IPS-15b (cell line): ENCODE measurements at regions not wholly inside any gene's neighbourhood (a gene's known extent, or its start where the extent isn't known, plus 50 kb on each side); places are given as distances from the start of the nearest gene placed in this dataset.

Source experiments
- H3K27me3 ChIP-seq: one replicate; pipeline ENCODE4 v1.6.1; 2013; ENCODE audit warnings: low read length; ENCODE audit not compliant: control insufficient read depth, insufficient read depth
- H3K36me3 ChIP-seq: one replicate; pipeline ENCODE4 v1.6.1; 2013; ENCODE audit warnings: low read length; ENCODE audit not compliant: control insufficient read depth, insufficient read depth
- H3K4me1 ChIP-seq: one replicate; pipeline ENCODE4 v1.6.1; 2013; ENCODE audit warnings: mild to moderate bottlenecking, low read length; ENCODE audit not compliant: control insufficient read depth, insufficient read depth
- H3K4me3 ChIP-seq: one replicate; pipeline ENCODE4 v1.5.1; 2013; ENCODE audit warnings: low read depth, low read length
- H3K9ac ChIP-seq: one replicate; pipeline ENCODE4 v1.6.1; 2013; ENCODE audit warnings: low read depth, mild to moderate bottlenecking, low read length
- H3K9me3 ChIP-seq: one replicate; pipeline ENCODE4 v1.6.1; 2013; ENCODE audit warnings: mild to moderate bottlenecking, low read length; ENCODE audit not compliant: control insufficient read depth, insufficient read depth

- H3K4me3 ChIP-seq: no peak overlapping the region
- H3K27me3 ChIP-seq: no peaks in the 10 kb centered on the region
- no peaks in the 10 kb centered on the region for H3K9me3 ChIP-seq
- H3K4me1 ChIP-seq: no peaks in the 10 kb centered on the region
- no peak overlapping the region for H3K9ac ChIP-seq
- peaks cover 4% of the 10 kb centered on the region for H3K36me3 ChIP-seq
Measured at GRCh38 chrX:2627272-2627867, 63.7 kb upstream of the CD99 start.

GRCh38 chrX:2626750-2627149, 64.3 kb upstream of the CD99 start:
- Histone ChIP-seq H3K9me3 (no peaks in the 10 kb centered on the region), H3K4me1 (no peaks in the 10 kb centered on the region), H3K27me3 (no peaks in the 10 kb centered on the region), H3K4me3 (no peak overlapping the region), H3K36me3 (peaks cover 4% of the 10 kb centered on the region), H3K9ac (no peak overlapping the region)

DNA sequence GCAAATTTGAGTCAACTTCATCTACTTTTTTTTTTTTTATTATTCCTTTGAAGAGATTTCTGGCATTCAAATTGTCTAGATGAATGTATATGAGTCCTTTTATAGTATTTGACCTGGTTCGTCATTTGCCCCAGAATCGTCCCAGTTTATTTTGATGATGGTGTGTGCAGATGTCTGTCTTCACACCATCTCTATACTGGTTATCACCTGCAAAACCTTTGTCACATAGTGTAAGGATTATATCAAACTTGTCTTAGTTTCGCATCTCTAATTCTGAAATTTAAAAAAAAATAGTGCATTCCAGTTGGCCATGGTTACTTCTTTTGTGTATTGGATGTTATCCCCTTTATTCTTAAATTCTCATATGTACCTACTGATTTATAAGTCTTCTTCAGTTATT, 70.5 kb upstream of the CD99 start:
- H3K27me3 ChIP-seq: no peaks in the 10 kb centered on the region
- H3K4me1 ChIP-seq: no peaks in the 10 kb centered on the region
- no peak overlapping the region for H3K9ac ChIP-seq
- H3K9me3 ChIP-seq: no peaks in the 10 kb centered on the region
- no peak overlapping the region for H3K4me3 ChIP-seq
- H3K36me3 ChIP-seq: no peaks in the 10 kb centered on the region

- Histone ChIP-seq H3K36me3 (no peaks in the 10 kb centered on the region), H3K9ac (no peak overlapping the region)
Measured at GRCh38 chrX:2618516-2618915, 72.6 kb upstream of the CD99 start.

GRCh38 chrX:2614911-2615310, 76.2 kb upstream of the CD99 start:
- Histone ChIP-seq H3K9ac (no peak overlapping the region), H3K9me3 (no peaks in the 10 kb centered on the region), H3K4me1 (peaks cover 6% of the 10 kb centered on the region), H3K4me3 (no peak overlapping the region), H3K27me3 (peaks cover 4% of the 10 kb centered on the region), H3K36me3 (no peaks in the 10 kb centered on the region)

More at GRCh38 chrX:2618516-2618915, 72.6 kb upstream of the CD99 start:
- Histone ChIP-seq H3K27me3 (no peaks in the 10 kb centered on the region), H3K4me1 (no peaks in the 10 kb centered on the region), H3K4me3 (no peak overlapping the region), H3K9me3 (no peaks in the 10 kb centered on the region)

- Histone ChIP-seq H3K4me1 (peaks cover 6% of the 10 kb centered on the region), H3K9me3 (no peaks in the 10 kb centered on the region), H3K36me3 (no peaks in the 10 kb centered on the region), H3K9ac (peak overlapping the region; percentile 37), H3K4me3 (peak overlapping the region; percentile 61), H3K27me3 (peaks cover 4% of the 10 kb centered on the region)
Measured at GRCh38 chrX:2610246-2611170, 80.6 kb upstream of the CD99 start.

DNA sequence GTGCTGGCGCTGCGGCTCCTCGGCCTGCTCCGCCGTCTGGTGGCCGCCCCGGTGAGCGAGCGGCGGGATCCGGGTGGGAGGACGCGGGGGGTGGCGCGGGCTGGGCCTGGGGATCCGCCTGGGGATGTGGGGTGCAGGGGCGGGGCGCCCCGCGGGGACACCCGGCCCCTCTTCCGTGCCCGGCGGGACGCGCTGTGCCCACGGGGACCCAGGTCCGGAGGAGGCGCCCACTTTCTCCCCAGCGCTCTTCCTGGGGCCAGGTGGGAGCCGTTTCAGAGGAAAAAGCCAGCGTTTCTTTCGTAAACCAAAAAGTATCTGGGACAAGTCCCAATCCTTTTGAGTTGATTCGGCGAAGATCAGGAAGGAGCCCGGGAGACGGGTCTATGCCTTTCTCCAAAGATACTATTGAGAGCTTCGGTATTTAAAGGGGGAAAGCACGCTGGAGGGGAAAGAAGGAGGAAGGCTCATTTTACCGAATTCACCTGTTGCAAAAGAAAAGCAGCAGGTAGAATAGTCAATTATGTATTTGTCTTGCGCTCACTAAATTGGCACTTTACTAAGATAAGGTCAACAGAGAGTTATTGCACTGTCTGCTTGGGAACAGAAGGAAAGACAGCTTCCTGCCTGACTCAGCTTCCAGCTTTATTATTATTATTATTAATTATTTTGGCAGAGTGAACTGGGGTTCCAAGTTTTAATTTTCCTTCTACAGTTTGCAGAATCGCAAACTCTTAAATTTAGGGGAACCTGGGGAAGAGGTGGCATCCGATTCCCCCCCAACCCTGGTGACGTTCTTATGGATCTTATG, 81.5 kb upstream of the CD99 start:
- Histone ChIP-seq H3K27me3 (peaks cover 4% of the 10 kb centered on the region), H3K9me3 (no peaks in the 10 kb centered on the region), H3K36me3 (no peaks in the 10 kb centered on the region), H3K4me3 (peak overlapping the region; percentile 61), H3K4me1 (peaks cover 6% of the 10 kb centered on the region), H3K9ac (peak overlapping the region; percentile 37)

GRCh38 chrX:2608638-2609430, 82.3 kb upstream of the CD99 start:
- H3K36me3 ChIP-seq: no peaks in the 10 kb centered on the region
- H3K9ac ChIP-seq: peak overlapping the region; percentile 76
- peak overlapping the region; percentile 61 for H3K4me3 ChIP-seq
- peaks cover 4% of the 10 kb centered on the region for H3K27me3 ChIP-seq
- peaks cover 6% of the 10 kb centered on the region for H3K4me1 ChIP-seq
- no peaks in the 10 kb centered on the region for H3K9me3 ChIP-seq

DNA sequence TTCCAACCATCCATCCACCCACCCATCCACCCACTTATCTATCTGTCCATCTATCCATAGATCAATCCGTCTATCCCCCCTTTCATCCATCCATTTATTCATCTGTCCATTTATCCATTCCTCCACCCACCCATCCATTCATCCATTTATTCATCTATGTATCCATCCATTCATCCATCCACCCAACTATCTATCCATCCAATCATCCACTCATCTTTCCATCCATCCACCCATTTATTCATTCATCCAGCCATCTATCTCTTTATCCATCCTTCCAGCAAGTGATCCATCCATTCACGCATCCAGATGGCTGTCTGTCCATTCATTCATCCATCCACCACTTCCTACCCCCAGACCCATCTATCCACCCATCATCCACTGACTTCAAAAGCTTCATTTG, 84.0 kb upstream of the CD99 start:
- H3K4me3 ChIP-seq: no peak overlapping the region
- peaks cover 6% of the 10 kb centered on the region for H3K4me1 ChIP-seq
- no peaks in the 10 kb centered on the region for H3K9me3 ChIP-seq
- peaks cover 4% of the 10 kb centered on the region for H3K27me3 ChIP-seq
- H3K9ac ChIP-seq: no peak overlapping the region
- no peaks in the 10 kb centered on the region for H3K36me3 ChIP-seq

- H3K9me3 ChIP-seq: no peaks in the 10 kb centered on the region
- H3K4me1 ChIP-seq: no peaks in the 10 kb centered on the region
- no peak overlapping the region for H3K4me3 ChIP-seq
- H3K9ac ChIP-seq: no peak overlapping the region
- no peaks in the 10 kb centered on the region for H3K27me3 ChIP-seq
- no peaks in the 10 kb centered on the region for H3K36me3 ChIP-seq
Measured at GRCh38 chrX:2600564-2600963, 90.5 kb upstream of the CD99 start.
